ENCODE measurements at regions not wholly inside any gene's neighbourhood (a gene's known extent, or its start where the extent isn't known, plus 50 kb on each side); places are given as distances from the start of the nearest gene placed in this dataset.

DNA sequence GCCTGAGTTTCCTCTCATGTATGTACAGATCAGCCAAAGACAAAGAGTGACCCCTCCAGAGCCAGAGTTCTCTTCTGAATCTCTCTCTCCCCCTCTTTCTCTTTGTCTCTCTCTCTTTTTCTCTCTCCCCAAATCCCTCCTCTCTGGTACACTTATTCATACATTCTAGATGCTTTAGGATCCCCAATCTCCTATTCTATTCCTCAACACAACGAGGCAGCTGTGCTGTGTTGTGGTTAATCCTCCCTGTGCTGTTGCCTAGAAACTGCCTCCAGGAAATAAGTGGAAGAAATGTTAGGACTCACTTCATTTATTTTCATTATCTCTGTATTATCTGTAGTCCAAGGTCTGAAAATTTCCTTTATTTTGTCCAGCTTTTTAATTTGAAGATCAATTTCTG lies 350.5 kb upstream of the OR4E1 start:
- Histone ChIP-seq H3K9ac (no peak overlapping the region), H2AFZ (no peak overlapping the region), H3K4me3 (no peak overlapping the region), H3F3A (ENCODE audit: insufficient read depth) (no peaks in the 10 kb centered on the region), H3K4me2 (ENCODE audit: unreplicated experiment) (no peak overlapping the region), H4K20me1 (ENCODE audit: insufficient read depth) (no peaks in the 10 kb centered on the region), H3K36me3 (ENCODE audit: low read depth) (no peaks in the 10 kb centered on the region), H3K27ac (no peak overlapping the region), H3K27me3 (replicated peaks; ENCODE audit: insufficient read depth) (peaks cover 5% of the 10 kb centered on the region; the same call in 1 of the 2 replicates), H3K79me2 (ENCODE audit: insufficient read depth) (no peaks in the 10 kb centered on the region), H3K9me2 (ENCODE audit: insufficient read depth) (no peaks in the 10 kb centered on the region), H3K4me1 (ENCODE audit: insufficient read depth) (no peaks in the 10 kb centered on the region), H3K9me3 (ENCODE audit: low read depth) (no peaks in the 10 kb centered on the region)
- 2 to 3% methylated on average over 1 of the region's 1 CpG for WGBS, 2 experiments (ENCODE audit: low coverage in 1 of 2, low lambda C conversion rate in 2 of 2, missing lambda C conversion rate in 2 of 2)
- no peak for DNase-seq
- TF ChIP-seq EZH2 (IDR thresholded peaks at IDR 0.05; ENCODE audit: insufficient read depth, poor library complexity, severe bottlenecking) (no peak), EZH2phosphoT487 (IDR thresholded peaks at IDR 0.05; ENCODE audit: insufficient read depth, low read depth) (no peak)
- in situ Hi-C loops (cut with MboI) = no loop called here

DNA sequence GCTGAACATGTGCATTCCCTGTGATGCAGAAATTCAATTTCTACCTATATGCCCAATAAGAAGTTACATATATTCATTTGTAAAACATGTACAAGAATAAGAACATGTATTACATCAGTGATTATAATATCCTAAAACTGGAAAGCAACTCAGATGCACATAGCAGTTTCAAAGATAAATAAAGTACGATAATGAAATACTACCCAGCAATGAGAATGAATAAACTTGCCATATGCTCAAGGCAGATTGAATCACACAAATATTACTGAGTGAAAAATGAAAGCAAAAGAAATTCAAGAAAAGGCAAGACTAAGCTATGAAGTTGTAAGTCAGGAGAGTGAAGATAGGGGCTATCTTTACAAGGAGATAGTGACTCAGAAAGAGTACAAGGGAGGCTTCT lies 345.3 kb upstream of the OR4E1 start:
- H3K79me2 ChIP-seq (ENCODE audit: insufficient read depth) = no peaks in the 10 kb centered on the region
- H3K27ac ChIP-seq = no peak overlapping the region
- H3K4me1 ChIP-seq (ENCODE audit: insufficient read depth) = no peaks in the 10 kb centered on the region
- DNase-seq = no peak
- TF ChIP-seq EZH2phosphoT487 (IDR thresholded peaks at IDR 0.05; ENCODE audit: insufficient read depth, low read depth) = no peak
- TF ChIP-seq EZH2 (IDR thresholded peaks at IDR 0.05; ENCODE audit: insufficient read depth, poor library complexity, severe bottlenecking) = no peak
- no peaks in the 10 kb centered on the region for H3K9me3 ChIP-seq (ENCODE audit: low read depth)
- no peaks in the 10 kb centered on the region for H3K36me3 ChIP-seq (ENCODE audit: low read depth)
- H3K27me3 ChIP-seq (replicated peaks; ENCODE audit: insufficient read depth) = no peaks in the 10 kb centered on the region
- H2AFZ ChIP-seq = no peak overlapping the region
- H3K4me2 ChIP-seq (ENCODE audit: unreplicated experiment) = no peak overlapping the region
- H3K4me3 ChIP-seq = no peak overlapping the region
- H3K9me2 ChIP-seq (ENCODE audit: insufficient read depth) = no peaks in the 10 kb centered on the region
- H3F3A ChIP-seq (ENCODE audit: insufficient read depth) = no peaks in the 10 kb centered on the region
- in situ Hi-C loops (cut with MboI) = no loop called here
- WGBS, 2 experiments (ENCODE audit: low coverage in 1 of 2, low lambda C conversion rate in 2 of 2, missing lambda C conversion rate in 2 of 2) = 3 to 21% methylated on average over 1 of the region's 1 CpG
- H4K20me1 ChIP-seq (ENCODE audit: insufficient read depth) = no peaks in the 10 kb centered on the region
- no peak overlapping the region for H3K9ac ChIP-seq

DNA sequence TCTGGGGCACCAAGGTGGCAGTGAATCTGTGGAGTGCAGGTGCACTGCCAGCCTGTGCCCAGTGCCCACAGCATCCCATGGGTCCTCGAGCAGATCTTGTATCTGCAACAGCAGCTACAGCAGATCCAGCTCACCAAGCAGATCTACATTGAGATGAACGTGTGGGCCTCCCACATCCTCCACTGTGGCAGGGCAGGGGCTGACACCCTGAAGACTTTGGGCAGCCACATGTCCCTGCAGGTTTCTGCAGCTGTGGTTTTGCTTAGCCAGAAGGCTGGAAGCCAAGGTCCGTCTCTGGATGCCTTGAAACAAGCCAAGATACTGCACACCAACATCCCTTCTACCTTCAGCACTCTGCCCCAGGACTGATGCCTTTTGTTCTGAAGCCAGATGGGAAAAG lies 338.8 kb upstream of the OR4E1 start:
- Histone ChIP-seq H3K36me3 (ENCODE audit: low read depth) (no peaks in the 10 kb centered on the region), H3K9me2 (ENCODE audit: insufficient read depth) (no peaks in the 10 kb centered on the region), H3K4me2 (ENCODE audit: unreplicated experiment) (no peak overlapping the region), H3K27ac (no peak overlapping the region), H3K9ac (no peak overlapping the region), H3F3A (ENCODE audit: insufficient read depth) (no peaks in the 10 kb centered on the region), H3K4me1 (ENCODE audit: insufficient read depth) (no peaks in the 10 kb centered on the region), H3K9me3 (ENCODE audit: low read depth) (no peaks in the 10 kb centered on the region), H3K4me3 (no peak overlapping the region), H2AFZ (no peak overlapping the region), H3K27me3 (replicated peaks; ENCODE audit: insufficient read depth) (no peaks in the 10 kb centered on the region), H3K79me2 (ENCODE audit: insufficient read depth) (no peaks in the 10 kb centered on the region), H4K20me1 (ENCODE audit: insufficient read depth) (no peaks in the 10 kb centered on the region)
- TF ChIP-seq EZH2 (IDR thresholded peaks at IDR 0.05; ENCODE audit: insufficient read depth, poor library complexity, severe bottlenecking) = no peak
- no peak for TF ChIP-seq EZH2phosphoT487 (IDR thresholded peaks at IDR 0.05; ENCODE audit: insufficient read depth, low read depth)
- in situ Hi-C loops (cut with MboI) = no loop called here
- 6 to 8% methylated on average over 3 of the region's 3 CpGs for WGBS, 2 experiments (ENCODE audit: low coverage in 1 of 2, low lambda C conversion rate in 2 of 2, missing lambda C conversion rate in 2 of 2)
- DNase-seq = no peak

DNA sequence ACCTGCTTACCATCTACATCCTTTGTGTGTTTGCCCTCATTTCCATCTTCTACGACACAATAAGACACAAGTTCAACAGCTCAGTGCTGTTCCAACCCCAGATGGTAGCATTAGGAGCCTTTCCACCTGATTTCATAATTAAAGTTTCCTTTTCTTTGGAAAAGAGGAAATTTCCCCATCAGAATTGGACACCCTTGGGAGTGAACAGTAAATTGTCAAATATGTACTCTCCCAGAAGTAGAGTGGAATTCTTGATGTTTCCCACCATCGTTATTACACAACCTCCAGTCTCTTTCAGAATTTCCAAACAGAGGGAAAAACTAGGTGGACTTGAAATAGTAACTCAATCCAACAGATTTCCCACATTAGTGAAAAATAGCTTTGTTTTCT lies 337.6 kb upstream of the OR4E1 start:
- Histone ChIP-seq H3K27ac (no peak overlapping the region), H3K36me3 (ENCODE audit: low read depth) (no peaks in the 10 kb centered on the region), H3K4me2 (ENCODE audit: unreplicated experiment) (no peak overlapping the region), H3K4me3 (no peak overlapping the region), H3K4me1 (ENCODE audit: insufficient read depth) (no peaks in the 10 kb centered on the region), H3K79me2 (ENCODE audit: insufficient read depth) (no peaks in the 10 kb centered on the region), H3F3A (ENCODE audit: insufficient read depth) (no peaks in the 10 kb centered on the region), H4K20me1 (ENCODE audit: insufficient read depth) (no peaks in the 10 kb centered on the region), H2AFZ (no peak overlapping the region), H3K9me2 (ENCODE audit: insufficient read depth) (no peaks in the 10 kb centered on the region), H3K27me3 (replicated peaks; ENCODE audit: insufficient read depth) (no peaks in the 10 kb centered on the region), H3K9ac (no peak overlapping the region), H3K9me3 (ENCODE audit: low read depth) (no peaks in the 10 kb centered on the region)
- 21 to 24% methylated on average over 2 of the region's 2 CpGs for WGBS, 2 experiments (ENCODE audit: low coverage in 1 of 2, low lambda C conversion rate in 2 of 2, missing lambda C conversion rate in 2 of 2)
- in situ Hi-C loops (cut with MboI) = no loop called here
- no peak for TF ChIP-seq EZH2 (IDR thresholded peaks at IDR 0.05; ENCODE audit: insufficient read depth, poor library complexity, severe bottlenecking)
- no peak for DNase-seq

DNA sequence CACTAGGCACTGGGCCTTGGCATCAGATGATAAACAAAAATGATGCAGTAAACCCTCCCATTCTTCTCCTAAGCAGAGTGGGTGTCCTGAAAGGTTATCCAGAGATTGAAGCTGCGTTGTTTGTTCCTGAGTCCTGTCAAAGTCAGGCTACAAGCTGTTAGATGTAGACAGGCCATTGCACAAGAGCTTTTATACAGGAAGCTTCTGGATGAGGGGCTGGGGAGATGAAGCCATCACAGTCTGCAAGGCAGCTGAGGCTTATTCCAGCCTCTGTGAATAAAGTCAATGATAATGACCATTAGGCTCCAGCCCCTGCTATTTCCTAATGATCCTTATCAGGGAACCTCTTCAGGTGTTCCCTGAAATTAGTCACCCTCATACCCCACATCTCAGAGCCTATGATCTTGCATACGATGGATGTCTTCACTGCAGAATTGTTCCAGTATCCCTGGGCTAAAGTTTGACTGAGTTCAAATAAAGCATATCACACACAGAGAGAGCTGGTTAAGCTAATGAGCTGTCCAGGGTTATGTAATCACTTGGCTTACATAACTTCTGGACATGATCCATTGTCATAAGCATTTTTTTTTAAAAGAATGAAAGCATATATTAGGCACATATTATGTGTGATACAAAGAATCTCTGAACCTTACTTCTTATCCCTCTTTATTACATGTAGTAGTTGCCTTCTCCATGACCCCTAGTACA lies 337.1 kb upstream of the OR4E1 start:
- in situ Hi-C loops (cut with MboI) = no loop called here
- Histone ChIP-seq H3F3A (ENCODE audit: insufficient read depth) (no peaks in the 10 kb centered on the region), H3K9ac (no peak overlapping the region), H3K36me3 (ENCODE audit: low read depth) (no peaks in the 10 kb centered on the region), H3K4me1 (ENCODE audit: insufficient read depth) (no peaks in the 10 kb centered on the region), H4K20me1 (ENCODE audit: insufficient read depth) (no peaks in the 10 kb centered on the region), H3K9me3 (ENCODE audit: low read depth) (no peaks in the 10 kb centered on the region), H2AFZ (no peak overlapping the region), H3K4me3 (no peak overlapping the region), H3K79me2 (ENCODE audit: insufficient read depth) (no peaks in the 10 kb centered on the region), H3K4me2 (ENCODE audit: unreplicated experiment) (no peak overlapping the region), H3K27ac (no peak overlapping the region), H3K9me2 (ENCODE audit: insufficient read depth) (no peaks in the 10 kb centered on the region), H3K27me3 (replicated peaks; ENCODE audit: insufficient read depth) (no peaks in the 10 kb centered on the region)
- no peak for DNase-seq
- TF ChIP-seq EZH2phosphoT487 (IDR thresholded peaks at IDR 0.05; ENCODE audit: insufficient read depth, low read depth) = no peak
- no peak for TF ChIP-seq EZH2 (IDR thresholded peaks at IDR 0.05; ENCODE audit: insufficient read depth, poor library complexity, severe bottlenecking)
- WGBS, 2 experiments (ENCODE audit: low coverage in 1 of 2, low lambda C conversion rate in 2 of 2, missing lambda C conversion rate in 2 of 2) = 5 to 7% methylated on average over 2 of the region's 2 CpGs

Measured in GM23248 (cell line).